Left lobe of liver (tissue), 2 donors: ENCODE measurements at regions not wholly inside any gene's neighbourhood (a gene's known extent, or its start where the extent isn't known, plus 50 kb on each side); places are given as distances from the start of the nearest gene placed in this dataset.
"Not testable (repeated sequence)": the region's sequence is repeated elsewhere in the genome, so short reads cannot be mapped to it uniquely, and the experiment has no call there.

Source experiments
- ATAC-seq: fragments of 200-7000 bp; cut with Tn5 transposase; one replicate; pipeline ENCODE4 v1.9.1; 2020; ENCODE audit warnings: mild to moderate bottlenecking, moderate library complexity
- DNase-seq: peaks from one replicate; pipeline ENCODE4 v3.0.0-alpha.2; 2020; ENCODE audit warnings: low spot score
- donor health status: DM: no; HTN: no; CAD: no; lungs with moderate emphysema.
- donor health status: DM: no; HTN: yes; CAD: no.

GRCh38 chrX:146994163-146994562 is 179.6 kb upstream of the CXorf51A start:
- no peak for ATAC-seq
- DNase-seq: no peak

GRCh38 chrX:146973283-146973682 is 158.7 kb upstream of the CXorf51A start:
- ATAC-seq (no peak), DNase-seq (no peak)

GRCh38 chrX:146967306-146967705 is 152.8 kb upstream of the CXorf51A start:
- ATAC-seq: no peak
- DNase-seq: no peak

DNA sequence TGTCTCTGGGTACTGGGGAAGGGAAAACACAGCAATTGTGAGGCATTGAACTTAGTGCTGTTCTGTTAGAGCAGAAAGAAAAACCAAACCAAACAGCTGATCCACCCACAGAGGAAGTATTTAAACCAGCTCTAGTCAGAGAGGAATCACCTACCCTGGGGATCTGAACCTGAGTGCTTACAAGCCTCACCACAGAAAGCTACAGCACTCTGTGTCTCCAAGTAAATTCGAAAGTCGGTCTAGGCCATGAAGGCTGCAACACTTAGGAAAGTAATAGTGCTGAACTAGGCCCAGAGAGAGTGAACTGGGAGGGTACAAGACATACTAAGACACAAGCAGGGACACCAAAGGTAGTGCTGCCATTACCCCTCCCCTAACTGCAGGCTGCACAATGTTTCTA is 142.2 kb upstream of the CXorf51A start:
- ATAC-seq (no peak), DNase-seq (no peak)

DNA sequence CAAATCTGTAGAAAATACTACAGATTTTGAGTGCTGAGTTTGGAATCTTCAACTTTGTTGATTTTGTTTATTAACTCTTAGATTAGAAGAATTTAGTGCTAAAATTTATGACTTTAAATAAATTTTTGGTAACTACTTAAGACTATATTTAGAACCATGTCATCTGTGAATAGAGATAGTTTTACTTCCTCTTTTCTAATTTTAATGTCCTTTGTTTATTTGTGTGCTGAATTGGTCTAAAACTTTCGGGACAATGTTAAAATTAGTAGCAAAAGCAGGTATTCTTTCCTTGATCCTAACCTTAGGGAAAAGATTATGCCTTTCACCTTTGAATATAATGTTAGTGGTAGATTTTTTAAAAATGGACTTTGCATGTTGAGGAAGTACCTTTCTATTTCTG is 119.7 kb upstream of the CXorf51A start:
- no peak for ATAC-seq
- no peak for DNase-seq

GRCh38 chrX:146932997-146933396 is 118.5 kb upstream of the CXorf51A start:
- DNase-seq, ATAC-seq: not testable (repeated sequence)

- no peak for ATAC-seq
- no peak for DNase-seq
Measured at GRCh38 chrX:146921204-146921603, 106.7 kb upstream of the CXorf51A start.

DNA sequence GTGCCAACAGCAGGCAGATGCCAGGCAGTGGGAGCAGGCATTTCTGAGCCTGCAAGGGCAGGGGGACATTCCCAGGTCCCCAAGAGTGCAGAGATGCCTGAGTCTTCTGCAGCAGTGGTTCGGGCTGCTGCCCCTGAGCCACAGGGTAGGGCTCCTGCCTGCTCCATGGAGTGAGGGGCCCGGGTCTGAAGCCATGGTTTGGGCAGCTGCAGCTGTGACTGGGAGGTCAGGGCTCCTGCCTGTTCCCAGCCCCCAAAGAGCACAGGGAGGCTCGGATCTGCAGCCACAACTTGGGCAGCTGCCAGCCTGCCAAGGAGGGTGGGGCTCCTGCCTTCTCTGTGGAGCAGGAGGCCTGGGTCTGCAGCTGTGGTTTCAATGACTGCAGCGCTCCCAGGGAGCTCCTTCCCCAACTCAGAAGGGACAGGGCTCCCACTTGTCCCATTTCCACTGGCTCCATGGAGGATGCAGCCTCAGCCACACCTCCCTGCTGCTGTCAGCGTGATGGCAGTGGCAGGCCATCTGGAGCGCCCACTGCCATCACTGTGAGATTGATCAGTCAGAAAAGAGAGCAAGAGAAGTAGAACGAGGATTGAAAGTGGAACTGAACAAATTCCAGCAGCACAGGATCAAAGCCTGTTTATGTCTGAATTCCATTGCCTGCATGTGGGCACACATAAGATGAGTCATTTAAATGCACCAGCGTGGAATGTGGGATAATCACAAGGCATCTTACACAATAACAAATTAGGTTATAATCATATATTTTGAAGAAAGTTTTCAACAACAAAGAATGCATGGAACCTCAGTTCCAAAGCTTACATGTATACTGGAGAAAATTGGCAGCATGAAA is 93.1 kb upstream of the CXorf51A start:
- no peak for ATAC-seq
- no peak for DNase-seq

GRCh38 chrX:146906166-146906565 is 91.6 kb upstream of the CXorf51A start:
- ATAC-seq (no peak), DNase-seq (no peak)

- ATAC-seq: peak; percentile 96
- DNase-seq: peak; percentile 57
Measured at GRCh38 chrX:146887020-146887419, 72.5 kb upstream of the CXorf51A start.

DNA sequence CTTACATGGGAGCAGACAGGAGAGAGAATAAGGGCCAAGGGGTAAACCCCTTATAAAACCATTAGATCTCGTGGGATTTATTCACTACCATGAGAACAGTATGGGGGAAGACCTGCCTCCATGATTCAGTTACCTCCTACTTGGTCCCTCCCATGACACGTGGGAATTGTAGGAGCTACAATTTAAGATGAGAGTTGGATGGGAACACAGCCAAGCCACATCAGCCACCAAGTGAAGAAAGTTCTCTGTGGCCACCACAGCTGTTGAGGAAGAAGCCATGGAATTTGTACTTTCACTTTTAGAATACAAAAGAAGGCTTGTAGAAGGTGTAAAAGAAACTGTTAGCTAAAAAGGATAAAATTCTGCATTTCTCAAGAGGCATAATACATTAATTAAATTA is 67.0 kb upstream of the CXorf51A start:
- ATAC-seq (no peak), DNase-seq (no peak)

GRCh38 chrX:146866846-146867245 is 52.3 kb upstream of the CXorf51A start:
- DNase-seq, ATAC-seq: not testable (repeated sequence)

- DNase-seq: not testable (repeated sequence)
Measured at GRCh38 chrX:146865734-146866133, 51.2 kb upstream of the CXorf51A start.

More at GRCh38 chrX:146865734-146866133, 51.2 kb upstream of the CXorf51A start:
- ATAC-seq: not testable (repeated sequence)
